DMS 273 (cell line): ENCODE measurements at regions not wholly inside any gene's neighbourhood (a gene's known extent, or its start where the extent isn't known, plus 50 kb on each side); places are given as distances from the start of the nearest gene placed in this dataset.

Experiments used
- DNase-seq: peaks from one replicate; lab custom pipeline; 2025; ENCODE audit not compliant: unreplicated experiment; lab: John Stamatoyannopoulos, UW

DNA sequence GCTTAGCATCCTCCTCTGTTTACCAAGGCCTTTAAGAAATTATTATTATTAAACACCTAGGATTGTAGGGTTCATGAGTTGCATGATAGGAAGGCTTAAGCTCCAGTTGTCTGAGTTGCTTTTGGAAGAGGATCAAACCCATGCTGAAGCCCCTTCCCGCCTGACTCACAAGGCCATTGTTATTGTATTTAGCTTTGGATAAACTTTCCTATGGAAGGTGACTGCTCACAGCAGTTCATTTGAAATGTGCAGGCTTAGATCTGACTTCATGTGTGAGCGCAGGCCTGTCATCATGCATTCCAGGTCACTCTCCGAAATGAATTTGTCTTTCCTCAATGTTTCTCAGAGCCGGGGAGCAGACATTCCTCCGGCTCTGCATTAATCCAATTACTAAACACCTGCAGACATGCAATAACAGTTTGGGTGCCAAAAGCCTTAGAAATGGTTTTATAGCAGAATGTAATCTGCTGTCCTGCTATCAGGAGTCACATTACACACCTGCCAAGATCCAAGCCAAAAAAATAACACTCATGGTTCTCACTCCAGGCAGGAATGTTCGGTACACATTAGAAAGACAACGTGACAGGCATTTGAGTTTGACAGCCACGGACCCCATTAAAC lies 119.9 kb downstream of the OSR1 start:
- no peak for DNase-seq

DNA sequence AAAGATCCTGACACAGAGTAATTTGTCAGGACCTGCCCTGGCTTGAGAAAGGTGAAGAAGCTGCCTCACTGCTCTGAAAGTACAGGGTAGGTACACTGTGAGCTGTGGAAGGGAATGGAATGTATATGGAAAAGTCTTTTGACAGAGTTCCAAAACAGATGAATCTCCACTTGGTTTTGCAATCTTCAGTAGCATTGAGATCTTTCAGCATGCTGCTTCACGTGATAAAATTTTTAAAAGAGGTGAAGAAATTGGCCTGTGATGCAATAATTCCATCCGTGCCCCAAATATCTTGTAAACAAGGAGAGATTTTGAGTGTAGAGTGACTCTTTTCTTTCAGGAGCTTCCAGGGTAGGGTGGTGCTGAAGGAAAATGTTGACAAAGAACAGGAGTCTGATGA lies 123.1 kb downstream of the OSR1 start:
- DNase-seq, result no peak

- DNase-seq, result no peak
Measured at GRCh38 chr2:19232312-19232711, 126.1 kb downstream of the OSR1 start.

DNA sequence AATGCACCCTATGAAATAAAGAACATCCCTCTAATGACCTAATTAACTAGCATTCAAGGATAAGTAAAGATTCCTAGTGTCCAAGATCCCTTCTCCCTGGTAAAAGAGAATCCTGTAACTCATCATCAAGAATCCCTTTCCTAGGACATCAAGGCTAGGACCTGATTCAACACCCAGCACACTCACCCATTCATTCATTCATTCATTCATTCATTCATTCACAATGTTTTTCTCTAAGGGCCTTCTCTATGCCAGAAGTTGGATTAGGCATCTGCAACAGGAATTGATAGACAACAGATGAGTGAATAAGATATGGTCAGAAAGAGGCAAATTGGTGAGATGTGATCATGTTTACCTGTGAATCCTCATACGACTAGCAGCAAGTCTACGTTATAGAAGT lies 126.8 kb downstream of the OSR1 start:
- no peak for DNase-seq

DNA sequence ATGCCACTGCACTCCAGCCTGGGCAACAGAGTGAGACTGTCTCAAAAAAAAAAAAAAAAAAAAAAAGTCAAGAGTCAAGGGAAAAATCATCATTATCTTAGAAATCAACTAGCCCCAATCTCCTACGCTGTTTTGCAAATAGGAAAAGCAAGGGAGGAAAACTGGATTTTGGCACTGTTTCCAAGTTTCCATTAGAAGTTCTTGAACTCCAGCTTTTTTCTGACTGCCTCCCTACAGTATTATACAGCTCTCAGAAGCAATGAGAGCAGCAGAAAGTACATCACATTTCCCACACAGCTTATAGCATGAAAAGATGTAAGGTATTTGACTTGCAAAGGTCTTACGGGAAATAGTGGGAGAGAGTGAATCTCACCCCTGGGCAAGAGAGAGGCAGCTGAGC lies 127.8 kb downstream of the OSR1 start:
- no peak for DNase-seq

DNA sequence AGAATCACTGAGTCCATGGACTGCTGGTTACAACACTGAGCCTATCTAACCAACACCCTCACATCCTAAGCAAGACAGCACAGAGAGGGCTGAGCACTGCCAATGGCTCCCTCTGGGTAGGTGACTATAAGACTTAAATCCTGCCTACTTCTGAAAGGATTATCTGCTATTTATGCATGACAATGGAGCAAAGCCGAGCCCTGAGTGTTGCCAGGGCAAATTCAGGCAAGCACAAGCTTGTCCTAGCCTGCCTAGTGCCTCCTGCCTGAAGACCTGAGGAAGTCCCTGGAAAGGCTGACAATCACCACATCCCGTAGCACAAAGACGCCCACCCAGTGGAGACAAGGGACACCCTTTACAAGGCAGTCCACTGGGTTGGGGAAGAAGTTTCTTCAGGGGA lies 129.7 kb downstream of the OSR1 start:
- peak; percentile 82 for DNase-seq

DNA sequence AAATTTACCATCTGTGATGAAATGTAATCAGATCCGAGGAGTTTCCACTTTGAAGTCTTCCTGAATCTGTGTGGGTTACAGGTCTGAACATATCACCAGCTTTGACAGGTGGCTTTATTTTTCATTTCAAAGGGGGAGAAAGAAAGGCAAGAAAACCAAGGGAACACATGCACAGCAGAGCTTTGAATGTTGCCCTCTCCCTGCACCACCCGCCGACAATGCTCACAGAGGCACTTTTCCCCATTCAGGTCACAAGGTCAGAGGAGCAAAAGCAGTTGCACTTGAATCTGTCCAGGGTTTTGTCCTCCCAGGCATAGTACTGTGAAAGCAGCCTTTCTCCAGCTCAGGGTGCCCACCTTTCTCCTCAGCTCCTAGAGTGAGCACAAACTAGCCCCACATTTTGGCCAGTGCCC lies 130.2 kb downstream of the OSR1 start:
- DNase-seq, result peak; percentile 90

DNA sequence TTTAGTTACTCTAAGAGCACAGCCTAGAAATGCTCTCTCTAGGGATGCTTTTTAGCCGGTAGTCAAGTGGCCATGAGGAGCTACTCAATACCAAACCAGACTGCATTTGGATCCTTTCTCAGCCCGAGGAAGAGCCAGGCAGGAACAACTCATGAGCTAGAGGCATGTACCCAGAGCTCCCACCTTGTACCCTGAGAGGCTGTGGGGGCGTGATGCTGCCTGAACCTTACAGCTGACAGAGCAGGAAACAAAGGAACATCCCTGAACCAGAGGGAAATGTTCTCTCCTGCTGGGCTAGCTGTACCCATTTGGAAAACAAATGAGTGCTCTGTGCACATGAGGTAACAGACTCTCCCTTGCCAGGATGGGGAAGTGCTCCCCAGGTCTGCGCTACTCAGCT lies 131.6 kb downstream of the OSR1 start:
- no peak for DNase-seq

DNA sequence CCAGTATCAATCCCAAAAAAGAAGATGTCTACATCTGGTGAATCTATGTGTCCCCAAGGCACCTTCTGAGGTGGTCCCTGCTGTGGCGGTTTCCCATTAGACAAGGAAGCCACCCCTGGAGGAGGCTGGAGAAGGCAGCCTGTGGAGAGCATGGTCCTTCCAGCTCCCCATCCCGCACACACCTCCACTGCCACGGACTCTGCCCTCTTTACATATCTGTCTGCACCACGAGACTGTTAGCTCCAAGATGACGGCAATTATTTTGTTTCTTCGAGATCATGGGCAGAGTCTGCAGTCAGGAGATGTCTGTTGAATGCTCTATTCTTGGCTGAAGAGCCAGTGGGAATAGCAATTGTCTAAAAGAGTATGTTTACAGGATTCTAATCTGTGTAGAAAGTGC lies 132.0 kb downstream of the OSR1 start:
- no peak for DNase-seq

GRCh38 chr2:19225931-19226330 lies 132.5 kb downstream of the OSR1 start:
- DNase-seq, result no peak

DNA sequence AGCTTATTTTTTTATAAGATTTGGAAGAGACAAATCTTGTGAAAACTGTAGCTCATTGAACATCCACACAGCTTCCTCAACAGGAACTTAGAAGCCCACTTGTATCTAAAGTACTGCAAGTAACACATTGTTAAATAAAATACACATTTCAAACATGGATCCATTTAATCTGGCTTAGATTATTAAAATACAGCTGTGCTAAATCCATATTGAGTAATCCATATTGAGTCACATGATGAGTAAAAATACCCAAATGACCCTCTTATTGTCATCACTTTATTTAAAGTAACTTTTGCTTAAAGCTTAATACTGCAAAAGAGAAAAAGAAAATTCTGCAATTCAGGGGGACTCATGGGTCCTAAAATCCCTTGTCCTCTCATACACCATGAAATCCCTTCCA lies 133.3 kb downstream of the OSR1 start:
- DNase-seq, result no peak

- DNase-seq, result no peak
Measured at GRCh38 chr2:19224486-19224885, 133.9 kb downstream of the OSR1 start.

GRCh38 chr2:19224011-19224410 lies 134.4 kb downstream of the OSR1 start:
- DNase-seq, result no peak

GRCh38 chr2:19219060-19219459 lies 139.4 kb downstream of the OSR1 start:
- DNase-seq, result peak; percentile 72

DNA sequence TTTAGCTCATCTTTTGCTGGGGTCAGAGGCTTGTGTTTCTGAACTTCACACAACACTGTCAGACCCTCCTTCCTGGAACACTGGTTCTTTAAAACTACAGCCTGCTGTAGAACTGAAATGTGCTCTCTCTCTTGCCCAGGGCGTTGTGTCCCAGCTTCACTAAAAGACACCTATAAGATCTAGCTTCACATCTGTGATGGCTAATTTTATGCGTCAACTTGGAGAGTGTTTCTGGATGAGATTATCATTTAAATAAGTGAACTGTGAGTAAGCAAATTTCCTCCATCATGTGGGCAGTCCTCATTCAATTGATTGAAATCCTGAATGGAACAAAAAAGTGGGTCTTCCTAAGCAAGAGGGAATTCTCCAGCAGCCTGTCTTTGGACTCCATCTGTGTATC lies 140.3 kb downstream of the OSR1 start:
- DNase-seq, result peak; percentile 53

DNA sequence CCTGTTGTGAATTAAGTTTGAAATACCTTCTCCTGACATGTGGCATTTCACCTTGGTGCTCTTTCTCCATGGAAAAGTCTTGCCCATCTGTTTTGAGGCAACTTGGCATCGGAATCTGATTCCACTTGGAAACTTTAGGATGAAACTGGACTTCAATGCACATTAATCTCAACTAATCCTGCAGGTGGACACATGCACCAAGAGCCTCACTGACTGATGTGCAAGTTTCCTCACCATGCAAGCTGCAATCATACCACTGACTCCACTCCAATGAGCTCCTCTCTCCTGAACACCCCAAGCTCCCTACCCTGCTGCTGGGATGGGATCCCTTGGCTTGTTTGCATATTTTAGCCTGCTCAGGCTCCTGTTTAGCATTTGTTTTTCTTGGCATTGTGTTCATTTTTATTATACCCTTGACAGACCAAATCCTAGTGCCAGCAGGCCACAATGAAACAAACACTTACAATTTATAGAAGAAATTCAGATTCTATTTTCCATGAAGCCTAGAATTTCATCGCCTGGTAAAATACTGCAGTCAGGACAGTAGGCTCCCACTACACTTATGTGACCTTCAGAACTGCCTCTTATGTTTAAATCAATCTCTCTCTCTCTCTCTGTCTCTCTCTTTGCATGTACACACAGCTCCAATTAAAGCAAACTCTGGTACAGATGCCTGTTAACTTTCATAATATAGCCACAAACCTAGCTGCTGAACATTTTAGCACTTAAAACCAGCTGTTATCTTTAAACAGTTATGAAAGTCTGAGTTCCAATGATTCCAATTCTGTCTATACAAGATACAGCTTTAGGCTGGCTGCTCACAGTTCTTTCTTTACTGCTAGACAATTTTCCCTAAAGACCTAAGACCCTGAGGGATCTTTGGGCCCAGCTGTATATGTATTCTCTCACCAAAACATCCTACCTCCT lies 141.5 kb downstream of the OSR1 start:
- DNase-seq, result peak; percentile 57

DNA sequence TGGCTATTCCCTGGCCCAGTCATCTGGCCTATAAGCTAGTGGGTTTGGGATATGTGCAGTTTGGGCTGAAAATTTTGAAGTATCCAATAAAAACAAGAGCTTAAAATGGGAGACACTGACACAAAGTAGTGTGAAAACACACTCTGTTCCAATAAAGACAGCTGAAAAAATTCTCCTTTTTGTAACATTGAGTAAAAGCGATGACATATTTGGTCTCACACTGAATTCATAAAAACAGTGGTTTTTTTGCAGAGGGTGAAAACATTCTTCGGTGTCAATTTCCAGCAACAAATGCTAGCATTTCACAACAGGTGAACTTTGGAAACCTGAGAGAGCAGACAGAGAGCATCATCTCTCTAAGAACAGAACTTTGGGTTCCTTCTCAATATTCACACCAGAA lies 142.2 kb downstream of the OSR1 start:
- DNase-seq, result no peak

DNA sequence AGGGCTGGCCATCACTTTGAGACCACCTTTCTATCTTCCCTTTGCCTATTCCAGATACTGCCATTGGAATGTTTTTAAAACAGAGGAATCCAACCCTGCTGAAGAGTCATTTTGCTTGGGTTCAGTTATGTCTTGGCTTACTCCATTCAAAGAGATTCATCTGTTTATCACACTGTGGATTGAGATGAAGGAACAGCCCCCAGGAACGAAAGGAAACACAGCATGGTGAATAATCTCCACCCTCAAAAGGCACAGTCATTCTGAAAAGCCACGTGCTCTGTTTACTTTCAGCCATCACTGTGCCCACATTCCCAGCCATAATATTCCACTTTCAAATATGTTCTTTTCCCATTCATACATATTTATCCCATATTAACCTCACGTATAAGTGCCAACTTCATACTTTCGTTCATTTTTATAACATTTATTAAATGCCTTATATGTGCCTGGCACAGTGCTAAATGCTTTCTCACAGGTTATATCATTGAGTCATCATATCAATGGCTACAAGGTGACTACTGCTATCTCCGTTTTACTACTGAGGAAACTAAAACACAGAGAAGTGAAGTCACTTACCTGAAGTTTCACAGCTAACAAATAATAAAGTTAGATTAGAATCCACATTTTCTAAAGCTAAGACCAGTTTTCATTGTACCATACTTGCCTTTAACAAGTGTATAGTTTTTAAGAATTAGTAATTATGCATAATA lies 143.6 kb downstream of the OSR1 start:
- no peak for DNase-seq

- no peak for DNase-seq
Measured at GRCh38 chr2:19209575-19210341, 148.7 kb downstream of the OSR1 start.

- no peak for DNase-seq
Measured at GRCh38 chr2:19208479-19209199, 149.8 kb downstream of the OSR1 start.

GRCh38 chr2:19207452-19207851 lies 151.0 kb downstream of the OSR1 start:
- peak; percentile 65 for DNase-seq
